ENCODE measurements at regions not wholly inside any gene's neighbourhood (a gene's known extent, or its start where the extent isn't known, plus 50 kb on each side); places are given as distances from the start of the nearest gene placed in this dataset.

DNA sequence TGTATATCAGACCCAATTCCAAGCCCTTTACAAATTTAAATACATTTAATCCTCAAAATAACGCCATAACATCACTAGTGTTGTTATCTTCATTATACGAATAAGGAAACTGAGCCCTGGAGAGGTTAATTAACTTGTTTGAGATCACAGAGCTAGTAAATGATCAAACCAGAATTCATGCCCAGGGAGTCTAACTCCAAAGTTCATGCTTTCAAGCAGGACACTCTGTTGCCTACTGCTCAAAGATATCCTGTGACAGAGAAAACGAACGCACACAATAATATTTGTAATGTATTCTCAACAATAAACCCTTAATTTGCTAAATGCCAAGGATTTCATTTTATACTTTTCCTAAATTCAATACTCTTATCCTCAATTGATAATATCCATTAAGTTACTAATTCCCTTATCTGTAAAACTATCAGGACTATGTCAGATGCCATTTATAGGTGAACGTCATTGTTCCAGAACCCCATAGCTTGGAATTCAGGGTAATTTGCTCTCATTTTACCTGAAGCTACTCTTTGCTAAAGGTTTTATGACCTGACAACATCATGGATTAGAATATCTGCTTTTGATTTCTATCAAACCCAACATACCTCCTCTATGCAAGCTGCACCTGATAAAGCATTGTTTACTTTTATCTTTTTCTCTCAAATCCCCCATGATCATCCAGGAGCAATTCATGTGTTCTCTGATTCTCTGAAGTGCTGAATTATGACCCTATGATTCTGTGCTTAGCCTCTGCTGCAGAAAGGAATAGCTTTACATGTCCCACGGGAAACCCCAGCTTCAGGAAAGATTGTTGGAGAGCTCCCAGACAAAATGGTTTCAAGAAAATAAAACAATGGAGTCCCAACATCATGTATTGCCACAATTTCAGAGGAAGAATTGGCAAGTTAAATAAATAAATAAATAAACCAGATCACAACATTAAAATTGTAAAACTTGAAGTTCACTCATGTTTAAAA lies 150.2 kb upstream of the CDK1 start:
- DNase-seq, result no peak
- no peak overlapping the region for H3K4me2 ChIP-seq
- no peaks in the 10 kb centered on the region for H4K20me1 ChIP-seq (ENCODE audit: insufficient read depth)
- intact Hi-C loops (cut with micrococcal nuclease; ENCODE audit: unreplicated experiment), result no loop called here
- CTCF ChIA-PET, result no interaction called here
- TF ChIP-seq, protein P1, sequence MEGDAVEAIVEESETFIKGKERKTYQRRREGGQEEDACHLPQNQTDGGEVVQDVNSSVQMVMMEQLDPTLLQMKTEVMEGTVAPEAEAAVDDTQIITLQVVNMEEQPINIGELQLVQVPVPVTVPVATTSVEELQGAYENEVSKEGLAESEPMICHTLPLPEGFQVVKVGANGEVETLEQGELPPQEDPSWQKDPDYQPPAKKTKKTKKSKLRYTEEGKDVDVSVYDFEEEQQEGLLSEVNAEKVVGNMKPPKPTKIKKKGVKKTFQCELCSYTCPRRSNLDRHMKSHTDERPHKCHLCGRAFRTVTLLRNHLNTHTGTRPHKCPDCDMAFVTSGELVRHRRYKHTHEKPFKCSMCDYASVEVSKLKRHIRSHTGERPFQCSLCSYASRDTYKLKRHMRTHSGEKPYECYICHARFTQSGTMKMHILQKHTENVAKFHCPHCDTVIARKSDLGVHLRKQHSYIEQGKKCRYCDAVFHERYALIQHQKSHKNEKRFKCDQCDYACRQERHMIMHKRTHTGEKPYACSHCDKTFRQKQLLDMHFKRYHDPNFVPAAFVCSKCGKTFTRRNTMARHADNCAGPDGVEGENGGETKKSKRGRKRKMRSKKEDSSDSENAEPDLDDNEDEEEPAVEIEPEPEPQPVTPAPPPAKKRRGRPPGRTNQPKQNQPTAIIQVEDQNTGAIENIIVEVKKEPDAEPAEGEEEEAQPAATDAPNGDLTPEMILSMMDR (conservative IDR thresholded peaks at IDR 0.05), result no peak
- TF ChIP-seq EZH2 (IDR thresholded peaks at IDR 0.05; ENCODE audit: low read depth), result no peak
- no peaks in the 10 kb centered on the region for H3F3A ChIP-seq (ENCODE audit: insufficient read depth, low read depth)
- H3K4me1 ChIP-seq (replicated peaks; ENCODE audit: insufficient read depth), result no peaks in the 10 kb centered on the region
- H3K9me2 ChIP-seq (ENCODE audit: insufficient read depth), result no peaks in the 10 kb centered on the region
- no peaks in the 10 kb centered on the region for H3K36me3 ChIP-seq (ENCODE audit: low read depth)
- BruUV-seq (replicated peaks), result no TSS peak
- H3K9me3 ChIP-seq (ENCODE audit: insufficient read depth, low read depth), result no peaks in the 10 kb centered on the region; the same call in 1 of the 2 replicates
- H3K4me3 ChIP-seq, result no peak overlapping the region
- POLR2A ChIA-PET (ENCODE audit: unreplicated experiment), result interaction anchor here (0.6 kb wide), 1 partner anchor 107 kb away, joined by 5 read pairs; no protein-coding TSS in a partner anchor
- H3K27ac ChIP-seq, result no peak overlapping the region
- no peak overlapping the region for H2AFZ ChIP-seq
- H3K27me3 ChIP-seq (ENCODE audit: insufficient read depth, low read depth), result no peaks in the 10 kb centered on the region
- no peaks in the 10 kb centered on the region for H3K79me2 ChIP-seq (ENCODE audit: low read depth)

DNA sequence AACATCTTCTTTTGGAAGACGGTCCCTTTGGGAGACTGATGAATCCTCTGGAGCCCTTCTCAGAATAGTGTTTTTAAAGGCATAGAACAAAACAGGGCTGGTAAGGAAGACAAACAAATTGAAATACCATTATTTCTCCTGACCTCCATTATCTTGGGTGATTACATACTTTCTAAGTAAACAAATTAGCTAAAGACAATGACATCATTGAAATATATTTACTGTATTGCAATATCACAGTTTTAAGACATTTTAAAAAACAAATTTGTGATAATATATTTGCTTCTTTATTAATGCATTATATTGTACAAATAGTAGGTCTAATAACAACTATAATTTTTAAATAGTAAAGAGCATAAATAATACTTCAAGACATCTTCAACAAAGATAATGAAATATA lies 152.2 kb upstream of the CDK1 start:
- H3K36me3 ChIP-seq (ENCODE audit: low read depth), result no peaks in the 10 kb centered on the region
- no peak overlapping the region for H2AFZ ChIP-seq
- no peaks in the 10 kb centered on the region for H3K79me2 ChIP-seq (ENCODE audit: low read depth)
- TF ChIP-seq, protein P1 (conservative IDR thresholded peaks at IDR 0.05), result no peak
- TF ChIP-seq EZH2 (IDR thresholded peaks at IDR 0.05; ENCODE audit: low read depth), result no peak
- no peak for DNase-seq
- POLR2A ChIA-PET (ENCODE audit: unreplicated experiment), result no interaction called here
- CTCF ChIA-PET, result no interaction called here
- no peaks in the 10 kb centered on the region for H3K27me3 ChIP-seq (ENCODE audit: insufficient read depth, low read depth)
- H3K9me2 ChIP-seq (ENCODE audit: insufficient read depth), result no peaks in the 10 kb centered on the region
- no peaks in the 10 kb centered on the region; the same call in 1 of the 2 replicates for H3K9me3 ChIP-seq (ENCODE audit: insufficient read depth, low read depth)
- H3K4me2 ChIP-seq, result no peak overlapping the region
- H3F3A ChIP-seq (ENCODE audit: insufficient read depth, low read depth), result no peaks in the 10 kb centered on the region
- no peaks in the 10 kb centered on the region for H4K20me1 ChIP-seq (ENCODE audit: insufficient read depth)
- H3K4me1 ChIP-seq (replicated peaks; ENCODE audit: insufficient read depth), result no peaks in the 10 kb centered on the region
- intact Hi-C loops (cut with micrococcal nuclease; ENCODE audit: unreplicated experiment), result no loop called here
- H3K27ac ChIP-seq, result no peak overlapping the region
- H3K4me3 ChIP-seq, result no peak overlapping the region
- no TSS peak for BruUV-seq (replicated peaks)

DNA sequence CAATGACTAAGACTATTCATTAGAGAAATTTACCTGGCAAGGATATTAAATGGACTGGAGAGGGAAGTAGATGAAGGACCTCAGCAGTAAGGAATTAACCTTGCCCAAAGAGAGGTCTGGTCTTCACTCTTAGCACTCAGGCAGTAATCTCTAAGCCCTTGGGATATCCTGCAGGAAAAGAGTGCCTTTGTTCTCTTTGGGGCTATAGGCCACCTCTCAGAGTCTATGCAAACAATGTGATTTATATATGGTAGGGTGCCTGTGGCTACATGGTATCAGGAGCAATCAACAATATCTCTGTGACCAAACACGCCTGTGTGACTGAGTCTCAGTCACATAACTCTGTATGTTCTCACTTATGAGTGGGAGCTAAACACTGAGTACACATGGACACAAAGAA lies 154.7 kb upstream of the CDK1 start:
- no peaks in the 10 kb centered on the region for H3F3A ChIP-seq (ENCODE audit: insufficient read depth, low read depth)
- no peaks in the 10 kb centered on the region for H3K4me1 ChIP-seq (replicated peaks; ENCODE audit: insufficient read depth)
- no peaks in the 10 kb centered on the region for H4K20me1 ChIP-seq (ENCODE audit: insufficient read depth)
- H3K36me3 ChIP-seq (ENCODE audit: low read depth), result no peaks in the 10 kb centered on the region
- no peak overlapping the region for H3K27ac ChIP-seq
- CTCF ChIA-PET, result no interaction called here
- no peak overlapping the region for H3K4me3 ChIP-seq
- no peaks in the 10 kb centered on the region for H3K27me3 ChIP-seq (ENCODE audit: insufficient read depth, low read depth)
- no TSS peak for BruUV-seq (replicated peaks)
- H3K79me2 ChIP-seq (ENCODE audit: low read depth), result no peaks in the 10 kb centered on the region
- no peaks in the 10 kb centered on the region for H3K9me2 ChIP-seq (ENCODE audit: insufficient read depth)
- no peak overlapping the region for H3K4me2 ChIP-seq
- DNase-seq, result no peak
- no peak overlapping the region for H2AFZ ChIP-seq
- intact Hi-C loops (cut with micrococcal nuclease; ENCODE audit: unreplicated experiment), result no loop called here
- POLR2A ChIA-PET (ENCODE audit: unreplicated experiment), result no interaction called here
- H3K9me3 ChIP-seq (ENCODE audit: insufficient read depth, low read depth), result no peaks in the 10 kb centered on the region; the same call in 1 of the 2 replicates
- TF ChIP-seq, protein P1 (conservative IDR thresholded peaks at IDR 0.05), result no peak
- no peak for TF ChIP-seq EZH2 (IDR thresholded peaks at IDR 0.05; ENCODE audit: low read depth)

All from PC-9 (cell line).